ENCODE measurements at regions not wholly inside any gene's neighbourhood (a gene's known extent, or its start where the extent isn't known, plus 50 kb on each side); places are given as distances from the start of the nearest gene placed in this dataset.
"Not testable (repeated sequence)": the region's sequence is repeated elsewhere in the genome, so short reads cannot be mapped to it uniquely, and the experiment has no call there.

- peak in 3 of 14 donors; percentile 0 to 19 (median 3) for DNase-seq
Observed at GRCh38 chr7:113710310-113711096, 208.3 kb downstream of the PPP1R3A start.

GRCh38 chr7:113705439-113705838 is 213.4 kb downstream of the PPP1R3A start:
- no peak for DNase-seq

GRCh38 chr7:113698556-113699220 is 220.1 kb downstream of the PPP1R3A start:
- DNase-seq: no peak

- DNase-seq: no peak
Observed at GRCh38 chr7:113694149-113694548, 224.7 kb downstream of the PPP1R3A start.

GRCh38 chr7:113684165-113684564 is 234.6 kb downstream of the PPP1R3A start:
- no peak for DNase-seq

GRCh38 chr7:113677811-113678210 is 241.0 kb downstream of the PPP1R3A start:
- no peak for DNase-seq

GRCh38 chr7:113664867-113665266 is 253.9 kb downstream of the PPP1R3A start:
- DNase-seq: no peak

GRCh38 chr7:113659416-113659815 is 259.4 kb downstream of the PPP1R3A start:
- no peak for DNase-seq

GRCh38 chr7:113657603-113658002 is 261.2 kb downstream of the PPP1R3A start:
- no peak for DNase-seq

GRCh38 chr7:113652501-113652900 is 266.3 kb downstream of the PPP1R3A start:
- no peak for DNase-seq

GRCh38 chr7:113649556-113649955 is 269.3 kb downstream of the PPP1R3A start:
- DNase-seq: no peak

- no peak for DNase-seq
Observed at GRCh38 chr7:113639221-113639620, 279.6 kb downstream of the PPP1R3A start.

- DNase-seq: no peak
Observed at GRCh38 chr7:113636727-113637421, 281.9 kb downstream of the PPP1R3A start.

GRCh38 chr7:113635492-113635891 is 283.3 kb downstream of the PPP1R3A start:
- no peak for DNase-seq

GRCh38 chr7:113633073-113633472 is 285.7 kb downstream of the PPP1R3A start:
- DNase-seq: no peak

- no peak for DNase-seq
Observed at GRCh38 chr7:113628948-113629847, 289.6 kb downstream of the PPP1R3A start.

GRCh38 chr7:113625494-113626102 is 293.2 kb downstream of the PPP1R3A start:
- no peak for DNase-seq

GRCh38 chr7:113622796-113623195 is 296.0 kb downstream of the PPP1R3A start:
- no peak for DNase-seq

- no peak for DNase-seq
Observed at GRCh38 chr7:113610572-113610971, 308.2 kb downstream of the PPP1R3A start.

- DNase-seq: no peak
Observed at GRCh38 chr7:113608782-113609181, 310.0 kb downstream of the PPP1R3A start.

GRCh38 chr7:113606325-113606724 is 312.5 kb downstream of the PPP1R3A start:
- no peak for DNase-seq

GRCh38 chr7:113600428-113600827 is 318.4 kb downstream of the PPP1R3A start:
- not testable (repeated sequence) for DNase-seq
